HG03354 (cell line): ENCODE measurements at regions not wholly inside any gene's neighbourhood (a gene's known extent, or its start where the extent isn't known, plus 50 kb on each side); places are given as distances from the start of the nearest gene placed in this dataset.

Experiments
- ATAC-seq: cut with Tn5 transposase; IDR thresholded peaks from one replicate; pipeline ENCODE4 v1.9.1; 2021; ENCODE audit warnings: mild to moderate bottlenecking; ENCODE audit not compliant: unreplicated experiment, poor library complexity, severe bottlenecking

GRCh38 chr7:156461881-156462665 is 178.5 kb upstream of the RNF32 start:
- ATAC-seq = no peak

DNA sequence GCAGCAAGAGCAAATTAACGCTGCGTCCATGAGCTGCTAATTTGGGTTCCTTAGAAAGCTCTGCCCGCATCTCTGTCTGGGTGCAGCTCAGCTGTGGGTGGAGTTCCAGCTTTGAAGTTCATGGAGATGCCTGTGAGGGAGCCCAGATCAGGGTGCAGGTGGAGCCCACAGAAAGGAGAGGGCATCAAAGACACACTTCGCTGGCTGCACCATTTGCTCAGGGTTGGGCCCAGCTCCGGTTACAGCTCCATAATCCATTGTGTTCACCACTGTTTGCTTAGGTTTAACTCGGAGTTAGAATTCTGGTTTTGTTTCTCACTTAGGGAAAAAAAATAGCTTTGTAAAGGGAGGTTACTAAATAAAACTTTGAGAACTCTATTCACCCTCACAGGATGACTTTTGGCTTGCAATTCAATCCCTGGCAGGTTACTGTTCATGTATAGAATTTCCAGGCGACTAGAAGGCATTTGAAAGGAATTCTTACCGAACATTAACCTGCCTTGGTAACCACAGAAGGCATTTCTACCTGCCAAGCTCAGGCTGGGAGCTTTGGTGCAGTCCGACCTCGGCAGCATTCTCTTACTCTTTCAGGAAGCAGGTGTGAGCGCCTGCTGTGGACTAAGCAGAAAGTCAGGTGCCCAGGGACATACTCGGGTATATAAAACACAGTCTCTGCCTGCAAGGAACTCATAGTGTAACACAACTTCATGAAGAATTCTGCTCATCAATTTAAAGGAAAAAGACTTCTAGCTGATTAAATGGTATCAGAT is 179.5 kb upstream of the RNF32 start:
- no peak for ATAC-seq

- no peak for ATAC-seq
Measured at GRCh38 chr7:156459582-156459981, 181.0 kb upstream of the RNF32 start.

DNA sequence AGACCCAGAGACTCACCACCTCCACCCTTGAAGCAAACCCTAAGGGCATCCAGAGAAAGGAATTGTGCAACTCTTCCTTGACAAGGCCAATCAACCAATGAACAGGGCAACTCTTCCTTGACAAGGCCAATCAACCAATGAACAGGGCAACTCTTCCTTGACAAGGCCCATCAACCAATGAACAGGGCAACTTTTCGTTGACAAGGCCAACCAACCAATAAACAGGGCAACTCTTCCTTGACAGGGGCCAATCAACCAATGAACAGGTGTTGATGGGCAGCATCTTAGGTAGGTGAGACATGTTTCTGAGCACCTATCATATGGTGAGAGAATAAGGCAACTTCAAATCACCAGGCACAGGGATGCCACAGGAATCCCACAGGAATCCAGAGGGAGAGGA is 181.5 kb upstream of the RNF32 start:
- no peak for ATAC-seq

DNA sequence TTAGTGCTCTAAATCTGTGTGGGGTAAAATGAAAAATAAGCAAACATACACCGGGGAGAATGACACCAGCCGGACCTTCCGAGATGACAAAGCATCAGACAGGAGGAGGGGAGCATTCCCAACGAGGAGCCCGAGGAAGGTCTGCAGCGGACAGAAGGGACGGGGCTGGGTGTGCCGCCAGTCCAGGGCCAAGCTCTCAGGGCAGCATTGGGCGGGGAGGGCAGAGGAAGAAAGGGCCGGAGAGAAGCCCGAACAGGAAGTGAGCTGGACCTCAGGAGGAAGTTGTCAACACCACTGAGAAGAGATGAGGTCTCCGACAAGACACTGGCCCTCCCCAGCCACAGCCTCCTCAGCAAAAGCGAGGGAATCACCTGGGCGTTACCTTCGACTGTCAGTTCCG is 182.6 kb upstream of the RNF32 start:
- ATAC-seq = no peak

- no peak for ATAC-seq
Measured at GRCh38 chr7:156456503-156457115, 184.0 kb upstream of the RNF32 start.

GRCh38 chr7:156456032-156456431 is 184.5 kb upstream of the RNF32 start:
- no peak for ATAC-seq

DNA sequence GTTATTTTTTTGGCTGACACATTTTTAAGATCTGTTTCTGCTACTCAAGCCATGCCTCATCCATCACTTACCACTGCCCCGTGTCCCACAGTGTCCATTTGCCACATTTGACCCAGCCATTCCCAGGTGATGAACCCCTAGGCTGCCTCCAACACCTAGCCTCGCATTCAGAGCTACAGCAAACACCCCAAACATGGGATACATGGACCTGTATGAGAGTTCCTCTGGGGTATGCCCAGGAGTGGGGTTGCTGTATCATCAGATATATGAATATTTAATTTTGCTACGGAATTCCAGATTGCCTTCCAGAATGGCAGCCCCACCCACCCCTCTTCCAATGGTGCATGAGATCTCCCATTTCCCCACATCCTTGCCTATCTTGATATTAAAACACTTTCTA is 190.1 kb upstream of the RNF32 start:
- ATAC-seq = no peak

- ATAC-seq = no peak
Measured at GRCh38 chr7:156448918-156449317, 191.7 kb upstream of the RNF32 start.

DNA sequence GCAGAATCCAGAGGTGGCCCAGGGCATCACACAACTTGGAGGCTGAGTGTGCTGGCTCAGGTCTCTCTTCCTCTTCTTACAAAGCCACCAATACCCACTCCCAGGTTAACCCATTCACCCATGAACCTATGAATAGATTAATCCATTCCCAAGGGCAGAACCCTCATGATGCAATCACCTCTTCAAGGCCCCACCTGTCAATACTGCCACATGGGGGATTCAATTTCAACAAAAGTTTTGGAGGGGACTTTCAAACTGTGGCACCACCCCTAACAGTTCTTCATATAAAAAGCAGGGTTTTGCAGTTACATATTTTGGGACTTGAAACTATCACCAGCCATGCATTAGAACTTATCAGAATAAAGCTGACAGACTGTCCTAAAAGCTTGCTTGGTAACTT is 193.6 kb upstream of the RNF32 start:
- ATAC-seq = no peak

DNA sequence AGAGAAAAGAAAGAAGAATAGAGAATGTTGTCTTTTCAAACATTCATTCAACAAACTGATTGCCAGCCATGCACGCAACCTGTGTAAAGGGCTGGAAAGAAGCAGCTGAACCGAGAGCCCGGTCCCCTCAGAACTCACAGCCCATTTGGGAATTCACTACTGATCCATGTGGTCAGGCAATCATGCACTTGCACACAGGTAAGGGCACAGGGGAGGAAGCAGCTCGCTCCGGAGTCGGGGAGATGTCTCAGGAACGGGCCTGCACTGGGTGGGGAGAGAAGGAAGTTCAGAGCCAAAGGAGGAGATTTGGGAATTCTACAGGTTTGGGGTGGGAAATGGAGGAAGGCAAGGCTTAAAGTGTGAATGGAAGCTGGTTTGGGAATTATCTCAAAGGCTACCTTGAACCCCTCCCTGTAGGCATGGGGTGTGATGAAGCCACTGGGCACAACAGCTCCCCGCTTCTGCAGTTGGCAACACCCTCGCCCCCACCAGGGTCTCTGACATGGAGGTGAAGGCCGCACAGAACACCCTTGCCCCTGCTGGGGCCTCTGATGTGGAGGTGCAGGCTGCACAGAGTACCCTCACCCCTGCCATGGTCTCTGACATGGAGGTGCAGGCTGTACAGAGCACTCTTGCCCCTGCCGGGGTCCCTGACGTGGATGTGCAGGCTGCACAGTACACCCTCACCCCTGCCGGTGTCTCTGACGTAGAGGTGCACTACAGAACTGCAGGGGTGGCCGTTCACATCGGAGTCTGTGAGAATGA is 194.4 kb upstream of the RNF32 start:
- no peak for ATAC-seq

DNA sequence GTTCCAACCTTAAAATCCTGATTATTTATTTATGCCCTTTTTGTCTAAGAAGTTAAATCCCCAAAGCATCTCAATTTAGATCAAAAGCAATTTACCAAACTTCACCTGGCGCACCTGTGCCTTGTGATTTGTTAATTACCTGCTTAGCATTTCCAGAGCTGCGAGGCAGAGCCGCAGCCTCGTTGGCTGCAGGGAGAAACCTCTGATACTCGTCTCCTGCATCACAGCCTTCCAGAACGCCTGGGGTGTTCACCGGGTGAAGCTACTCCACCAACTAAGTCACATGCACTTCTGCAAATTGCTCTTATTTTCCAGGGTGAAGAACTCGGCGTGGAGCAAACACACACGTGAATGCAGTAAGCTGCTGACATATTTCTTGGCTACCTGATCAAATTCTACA is 198.1 kb upstream of the RNF32 start:
- ATAC-seq = no peak

DNA sequence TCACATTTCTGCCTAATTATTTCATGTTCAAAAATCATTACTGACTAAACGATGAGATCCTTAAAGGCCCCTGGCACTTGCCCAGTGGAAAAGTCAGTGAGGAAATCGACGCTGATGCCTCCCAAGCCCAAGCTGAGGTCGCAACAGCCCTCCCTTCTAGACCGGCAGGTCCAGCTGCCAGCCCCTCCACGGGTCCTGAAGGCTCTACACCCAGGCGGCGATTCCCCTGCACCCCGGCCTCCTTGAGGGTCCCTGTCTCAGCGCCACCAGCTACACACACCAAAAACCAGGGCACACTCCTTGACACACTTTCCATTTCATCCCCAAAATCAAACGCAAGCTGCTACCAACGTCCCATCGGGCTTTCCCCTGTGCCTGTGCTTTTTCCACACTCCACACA is 200.1 kb upstream of the RNF32 start:
- no peak for ATAC-seq

GRCh38 chr7:156438011-156438410 is 202.6 kb upstream of the RNF32 start:
- ATAC-seq = no peak

DNA sequence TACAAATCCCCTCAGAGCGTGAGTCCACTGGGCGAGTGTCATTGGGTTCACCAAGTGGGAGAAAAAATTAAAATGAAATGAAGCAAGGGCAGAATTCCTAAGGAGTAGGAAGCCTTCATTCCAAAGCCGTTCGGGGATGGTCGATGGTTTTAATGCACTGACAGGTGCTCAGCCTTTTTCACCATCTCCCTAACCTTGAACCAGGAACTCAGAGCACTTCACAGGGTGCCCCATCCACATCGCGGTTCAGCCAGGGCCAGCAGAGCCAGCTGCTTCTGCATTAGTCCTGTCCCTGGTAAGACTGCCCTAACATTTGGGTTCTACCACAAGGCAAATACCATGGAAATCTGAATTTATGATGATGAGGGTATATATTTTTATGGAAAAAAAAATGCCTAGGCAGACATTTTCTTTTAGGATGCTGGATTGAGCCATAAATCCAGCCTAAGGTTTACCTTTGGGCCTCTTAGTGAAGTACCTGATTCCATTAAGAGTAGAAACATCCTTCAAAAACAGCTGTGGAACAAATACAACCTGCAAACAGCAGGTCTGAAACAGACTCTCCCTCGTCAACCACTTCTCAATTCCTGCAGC is 203.5 kb upstream of the RNF32 start:
- ATAC-seq = no peak

DNA sequence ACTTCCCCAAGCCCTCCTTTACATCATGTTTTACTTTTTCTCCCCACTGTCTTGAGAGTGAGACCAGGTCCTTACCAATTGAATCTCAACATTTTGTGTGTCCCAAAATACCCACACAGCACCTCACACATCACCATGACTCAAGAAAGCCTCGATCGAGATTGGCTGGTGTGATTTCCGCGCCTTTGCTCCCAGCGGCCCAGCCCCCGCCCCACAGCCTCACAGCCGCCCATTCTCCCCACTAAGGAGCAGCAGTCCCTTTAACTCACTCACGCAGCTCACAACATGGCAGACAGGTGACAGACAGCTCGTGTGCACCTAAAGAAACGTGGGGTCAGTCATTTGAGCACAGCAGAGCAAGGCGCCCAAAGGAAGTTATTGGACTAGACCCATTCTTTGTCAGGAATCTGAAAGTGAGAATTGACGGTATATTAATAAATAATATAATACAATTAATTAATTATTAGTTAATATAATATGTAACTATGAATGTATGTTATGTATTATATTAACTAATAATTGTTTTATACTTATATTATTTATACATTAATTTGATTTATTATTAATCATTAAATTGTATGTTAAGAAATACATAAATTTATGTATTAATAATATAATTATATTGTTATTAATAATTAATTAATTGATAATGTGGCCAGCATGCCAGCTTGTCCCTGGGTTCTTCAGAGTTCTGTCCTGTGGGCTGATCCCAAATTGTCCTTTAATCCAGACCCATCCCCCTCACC is 204.9 kb upstream of the RNF32 start:
- ATAC-seq = no peak

DNA sequence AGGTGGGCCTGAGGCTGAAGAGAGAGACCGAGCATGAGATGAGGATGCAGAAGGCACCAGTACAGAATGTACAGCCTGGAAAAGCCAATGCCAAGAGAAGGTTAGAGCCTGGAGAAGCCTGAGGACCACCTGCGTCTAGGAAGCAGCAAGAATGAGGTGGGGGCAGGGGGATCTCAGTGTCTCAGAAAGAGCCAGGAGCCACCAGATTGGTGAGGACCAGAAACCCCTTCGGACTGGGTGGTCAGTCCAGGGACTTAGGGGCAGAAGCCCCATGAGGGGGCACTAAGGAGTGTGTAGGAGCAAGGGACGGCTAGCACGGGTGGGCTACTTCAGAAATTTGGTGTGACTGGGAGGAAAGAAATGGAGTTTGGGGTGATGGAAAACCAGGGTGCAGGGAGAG is 205.9 kb upstream of the RNF32 start:
- no peak for ATAC-seq

DNA sequence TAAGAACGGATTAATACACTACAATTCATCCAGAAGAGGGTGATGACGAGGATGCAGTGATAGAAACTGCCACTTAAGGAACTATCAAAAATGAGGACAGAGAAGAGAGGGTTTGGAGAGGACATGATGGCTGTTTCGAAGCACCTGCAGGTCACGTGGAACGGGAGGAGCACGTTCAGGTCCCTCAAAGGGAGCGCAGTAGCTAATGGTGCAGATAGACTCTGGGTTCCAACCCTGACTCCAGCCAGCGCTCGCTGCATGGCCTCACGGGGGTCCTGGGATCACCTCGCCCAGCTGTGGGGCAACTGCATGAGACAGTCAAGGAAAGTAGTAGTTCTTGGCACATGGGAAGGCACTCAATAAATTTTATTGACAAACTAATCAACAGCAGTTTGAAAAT is 208.6 kb upstream of the RNF32 start:
- no peak for ATAC-seq

GRCh38 chr7:156430109-156430508 is 210.5 kb upstream of the RNF32 start:
- ATAC-seq = no peak
